ENCODE measurements at regions not wholly inside any gene's neighbourhood (a gene's known extent, or its start where the extent isn't known, plus 50 kb on each side); places are given as distances from the start of the nearest gene placed in this dataset.

- no peak for DNase-seq
These were observed 241.4 kb upstream of the ZNF462 start for GRCh38 chr9:106621313-106622163.

GRCh38 chr9:106622164-106622487 is 240.8 kb upstream of the ZNF462 start:
- no peak for DNase-seq

DNA sequence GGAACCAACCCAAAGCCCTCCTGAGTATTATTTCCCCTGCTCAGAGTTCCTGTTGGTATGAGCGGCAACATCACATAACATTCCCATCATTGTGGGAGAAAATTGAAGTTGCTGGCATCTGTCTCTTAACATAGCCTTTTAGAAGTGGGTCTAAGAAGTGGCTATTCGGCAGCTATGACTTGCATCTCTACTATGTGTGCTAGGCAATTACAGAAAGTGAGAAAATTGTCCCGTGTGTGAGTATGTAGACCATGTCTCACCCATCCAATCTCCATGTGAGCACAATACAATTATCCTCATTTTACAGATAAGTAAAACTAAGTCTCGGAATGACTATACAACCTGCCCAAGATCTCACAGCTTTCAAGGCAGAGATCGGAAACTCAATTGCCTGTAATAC is 239.4 kb upstream of the ZNF462 start:
- no peak for DNase-seq

DNA sequence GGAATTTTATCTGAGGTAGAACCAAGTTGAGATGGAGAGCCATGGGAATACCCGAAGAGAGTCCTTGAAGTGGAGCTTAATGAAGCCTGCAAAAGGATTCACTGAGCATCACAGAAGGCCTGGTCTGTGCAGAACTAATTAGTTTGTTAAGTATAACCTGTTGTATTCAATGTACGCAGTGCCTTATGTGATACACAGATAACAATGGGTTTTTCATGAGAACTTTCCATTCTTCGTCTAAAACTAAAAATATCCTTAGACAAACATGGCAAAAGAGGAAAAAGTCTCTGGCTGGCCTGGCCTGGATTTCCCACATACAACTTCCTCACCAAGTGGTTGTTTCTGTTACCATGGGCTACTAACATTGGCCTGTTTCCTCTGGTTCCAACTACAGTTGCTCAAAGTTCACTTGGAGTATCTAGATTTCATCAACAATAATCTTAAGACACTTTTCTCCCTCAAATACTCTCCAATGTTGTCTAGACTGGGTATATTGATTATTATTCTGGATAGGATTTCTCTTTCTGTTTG is 237.6 kb upstream of the ZNF462 start:
- DNase-seq: no peak

GRCh38 chr9:106626936-106627335 is 236.0 kb upstream of the ZNF462 start:
- DNase-seq: no peak

GRCh38 chr9:106632621-106633020 is 230.3 kb upstream of the ZNF462 start:
- no peak for DNase-seq

- DNase-seq: no peak
These were observed 228.8 kb upstream of the ZNF462 start for GRCh38 chr9:106634183-106634582.

GRCh38 chr9:106634641-106635040 is 228.3 kb upstream of the ZNF462 start:
- DNase-seq: no peak

GRCh38 chr9:106637486-106637885 is 225.5 kb upstream of the ZNF462 start:
- no peak for DNase-seq

DNA sequence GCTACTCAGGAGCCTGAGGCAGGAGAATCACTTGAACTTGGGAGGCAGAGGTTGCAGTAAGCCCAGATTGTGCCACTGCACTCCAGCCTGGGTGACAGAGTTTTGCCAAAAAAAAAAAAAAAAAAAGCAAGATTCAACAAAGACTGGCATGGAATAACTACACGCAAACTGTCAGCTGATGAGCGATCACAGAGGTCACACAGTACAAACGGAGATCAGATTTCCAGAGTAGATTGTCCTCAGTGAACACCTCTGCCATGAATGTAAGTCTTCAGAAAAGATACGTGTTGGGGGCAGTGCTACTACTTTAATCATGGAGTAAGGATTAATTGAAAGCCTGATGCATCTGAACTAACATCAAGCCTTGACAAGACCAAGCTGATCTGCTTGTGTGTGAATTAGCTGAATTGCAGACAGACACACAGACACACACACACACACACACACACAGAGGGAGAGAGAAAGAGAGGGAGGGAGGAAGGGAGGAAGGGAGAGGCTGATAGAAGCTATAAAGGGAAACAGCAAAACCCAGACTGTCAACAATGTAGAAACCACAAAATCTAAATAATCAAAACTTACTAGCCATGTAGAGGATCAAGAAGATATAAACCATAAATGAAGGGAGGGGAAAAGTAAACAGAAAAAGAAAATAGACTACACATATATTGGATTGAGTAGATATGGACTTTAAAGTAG is 222.9 kb upstream of the ZNF462 start:
- DNase-seq: no peak

GRCh38 chr9:106643211-106643930 is 219.6 kb upstream of the ZNF462 start:
- DNase-seq: no peak

DNA sequence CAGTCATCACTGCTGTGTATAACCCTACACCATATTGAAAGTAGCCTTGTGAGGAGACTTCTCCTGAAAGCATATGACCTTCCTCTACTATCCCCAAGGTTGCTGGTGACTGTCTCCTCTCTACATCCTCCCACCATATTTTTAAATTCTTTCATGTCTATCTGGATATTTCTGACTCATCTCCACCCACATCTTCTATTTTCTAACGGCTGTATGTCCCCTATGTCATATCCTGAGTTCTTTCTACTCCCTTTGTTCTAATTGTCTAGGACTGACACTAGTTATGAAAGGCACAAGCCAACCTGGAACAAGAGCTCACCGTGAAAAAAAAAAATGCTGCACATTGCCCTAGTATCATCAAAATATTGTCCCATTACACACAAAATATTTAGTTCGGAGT is 218.3 kb upstream of the ZNF462 start:
- no peak for DNase-seq

DNA sequence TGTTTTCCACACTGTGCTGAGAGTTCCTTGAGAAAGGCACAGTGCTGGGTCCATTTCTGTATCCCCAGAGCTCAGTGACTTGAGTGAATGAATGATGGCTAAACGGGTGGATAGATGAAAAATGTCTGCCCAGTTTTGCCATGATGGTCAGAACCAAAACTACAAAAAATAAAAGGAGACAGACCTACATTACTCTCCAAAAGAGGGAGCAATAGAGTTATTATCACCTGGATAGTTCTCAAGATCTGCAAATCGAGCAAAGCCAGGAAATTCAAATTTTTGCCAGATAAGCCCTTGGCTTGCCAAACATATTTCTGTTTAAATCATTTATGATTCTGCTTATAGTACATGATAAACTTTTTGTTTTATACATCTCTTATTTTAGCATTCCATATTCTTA is 214.2 kb upstream of the ZNF462 start:
- DNase-seq: no peak

DNA sequence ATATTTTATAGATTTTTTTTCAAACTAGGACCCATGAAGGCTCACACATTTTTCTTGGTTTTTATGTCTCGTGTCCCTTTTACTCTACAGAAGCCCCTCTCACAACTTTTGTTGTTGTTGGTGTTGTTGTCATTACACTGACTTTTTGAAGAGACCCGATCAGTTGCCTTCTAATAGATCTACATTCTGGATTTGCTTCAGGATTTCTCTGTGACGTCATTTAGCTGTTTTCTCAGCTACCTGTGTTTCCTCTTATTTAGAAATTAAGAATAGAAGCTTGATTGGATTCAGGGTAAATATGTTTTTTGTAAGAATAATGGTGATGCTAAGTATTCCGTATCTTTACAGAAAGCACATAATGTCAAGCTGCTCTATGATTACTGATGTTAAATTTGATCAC is 213.3 kb upstream of the ZNF462 start:
- no peak for DNase-seq

- no peak for DNase-seq
These were observed 209.8 kb upstream of the ZNF462 start for GRCh38 chr9:106653213-106653612.

GRCh38 chr9:106655966-106656365 is 207.0 kb upstream of the ZNF462 start:
- no peak for DNase-seq

DNA sequence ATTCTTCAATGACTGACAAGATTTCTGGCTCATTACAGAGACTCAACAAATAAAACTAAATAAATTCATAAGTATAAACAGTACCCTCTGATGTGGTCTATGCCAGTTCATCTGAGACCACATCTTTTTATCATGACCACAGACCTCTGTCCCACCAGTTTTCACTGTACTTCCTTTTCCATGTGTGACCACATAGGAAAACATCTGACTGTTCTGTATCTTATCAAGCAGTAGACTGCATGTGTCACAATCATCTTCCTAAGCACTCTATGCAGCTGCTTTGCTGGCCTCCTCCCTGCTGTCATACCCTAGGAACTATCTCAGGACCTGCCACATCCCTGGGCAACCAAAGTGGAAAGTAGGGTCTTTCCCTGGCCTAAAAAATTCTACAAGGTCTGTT is 205.0 kb upstream of the ZNF462 start:
- DNase-seq: no peak

- no peak for DNase-seq
These were observed 194.4 kb upstream of the ZNF462 start for GRCh38 chr9:106668534-106668933.

GRCh38 chr9:106669835-106670234 is 193.1 kb upstream of the ZNF462 start:
- DNase-seq: no peak

DNA sequence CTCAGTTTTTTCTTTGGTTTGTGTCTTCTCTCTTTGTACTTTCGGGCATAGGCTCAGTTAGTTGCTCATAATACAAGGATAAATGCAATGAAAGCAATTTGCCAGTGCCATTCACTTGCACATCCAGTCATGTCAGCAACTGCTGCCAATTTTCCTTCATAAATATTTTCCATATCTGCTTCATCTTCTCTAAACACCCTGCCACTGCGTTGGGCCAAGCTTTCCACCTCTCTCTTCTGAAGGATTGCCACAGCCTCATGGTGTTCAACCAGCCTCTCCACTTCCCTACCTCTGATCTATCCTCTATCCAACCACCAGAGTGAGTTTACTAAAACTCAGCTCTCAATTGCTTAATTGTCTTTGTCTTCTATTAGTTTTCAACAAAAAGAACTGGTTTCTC is 192.5 kb upstream of the ZNF462 start:
- DNase-seq: no peak

DNA sequence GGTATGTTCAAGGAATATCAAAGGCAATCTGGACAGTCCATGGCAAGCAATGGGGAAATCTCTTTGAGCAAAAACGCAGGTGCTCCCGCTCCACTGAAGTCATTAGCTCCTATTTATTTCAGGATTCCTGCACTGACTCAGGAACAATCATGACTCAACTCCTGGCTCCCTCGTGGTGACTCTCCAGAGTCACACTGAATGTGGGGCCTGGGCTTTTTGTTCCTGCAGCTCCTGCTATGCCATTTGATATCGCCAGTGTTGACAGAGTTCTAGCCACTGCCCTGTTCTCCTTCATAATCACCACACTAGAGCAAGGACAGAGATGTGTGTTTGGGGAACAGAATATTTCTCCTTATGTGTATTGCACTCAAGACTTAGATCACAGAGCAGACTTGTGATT is 187.2 kb upstream of the ZNF462 start:
- no peak for DNase-seq

DNA sequence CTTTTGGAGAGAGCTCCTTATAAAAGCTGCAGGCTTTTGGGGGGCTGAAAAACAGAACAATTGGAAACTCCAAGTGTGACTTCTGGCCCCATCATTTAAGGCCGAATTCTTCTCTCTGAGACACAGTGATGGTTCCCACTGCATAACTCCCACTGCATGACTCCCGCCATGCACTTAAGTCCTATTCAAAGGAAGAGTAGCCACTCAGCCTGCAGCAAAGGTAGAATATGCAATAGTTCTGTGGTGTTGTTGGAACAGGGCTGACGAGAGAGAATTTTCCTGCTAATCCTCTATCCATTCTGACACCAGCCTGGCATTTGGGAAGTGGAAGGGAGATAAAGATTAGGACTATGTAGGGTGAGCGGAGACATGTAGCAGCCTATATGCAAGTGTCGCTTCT is 185.6 kb upstream of the ZNF462 start:
- no peak for DNase-seq

DNA sequence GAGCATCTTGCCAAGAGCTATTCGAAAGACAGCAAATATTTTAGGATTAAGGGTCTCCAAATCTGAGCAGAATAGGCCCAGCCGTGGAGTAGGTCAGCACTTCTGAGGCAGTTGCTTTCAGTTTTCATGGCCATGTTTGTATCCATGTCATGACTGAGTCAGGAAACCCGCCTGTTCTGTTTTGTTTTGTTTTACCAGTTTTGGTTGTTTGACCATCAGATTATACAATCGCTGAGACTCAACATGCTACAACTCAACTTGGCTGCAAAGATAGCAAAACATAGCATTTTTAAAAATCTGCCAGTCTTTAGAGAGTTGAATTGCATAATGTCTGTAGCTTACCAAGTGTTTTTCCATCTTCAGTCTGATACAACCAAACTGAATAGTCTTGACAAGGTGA is 185.1 kb upstream of the ZNF462 start:
- DNase-seq: no peak

GRCh38 chr9:106678273-106678672 is 184.7 kb upstream of the ZNF462 start:
- no peak for DNase-seq

Measured in T-helper 1 cell (primary cell).